H1 (cell line): ENCODE measurements at regions not wholly inside any gene's neighbourhood (a gene's known extent, or its start where the extent isn't known, plus 50 kb on each side); places are given as distances from the start of the nearest gene placed in this dataset.

Experiments
- BCL11A ChIP-seq, 2 experiments: IDR thresholded peaks; one replicate each; pipeline ENCODE4 v1.6.1; 2011; ENCODE audit warnings: low read depth in 2 of 2, low read length in 2 of 2, mild to moderate bottlenecking in 2 of 2
- BRCA1 ChIP-seq: IDR thresholded peaks from 2 replicates; pipeline ENCODE4 v1.6.1; 2012; ENCODE audit warnings: low read depth, low read length, improper control_type of control experiment
- CHD7 ChIP-seq: fragments of 300-600 bp; sonication (generic); IDR thresholded peaks from 2 replicates; pipeline ENCODE4 v1.7.1; 2012; ENCODE audit warnings: low read length, moderate library complexity, mild to moderate bottlenecking, inconsistent platforms; ENCODE audit not compliant: insufficient replicate concordance
- FOSL1 ChIP-seq: IDR thresholded peaks from 2 replicates; pipeline ENCODE4 v1.6.1; 2011; ENCODE audit warnings: mild to moderate bottlenecking, low read depth, low read length, moderate library complexity; ENCODE audit not compliant: insufficient read depth
- HDAC2 ChIP-seq, 2 experiments: fragments of 300-600 bp in 1 of 2; sonication (generic) in 1 of 2; IDR thresholded peaks; 2 replicates each; pipeline ENCODE4 v1.6.1; 2011 to 2012; ENCODE audit warnings: low read depth in 2 of 2, low read length in 2 of 2, mild to moderate bottlenecking in 2 of 2, moderate library complexity in 2 of 2, borderline replicate concordance in 1 of 2, inconsistent platforms in 1 of 2
- KDM4A ChIP-seq: IDR thresholded peaks from one replicate; pipeline ENCODE4 v1.7.1; 2012; ENCODE audit warnings: low read depth, mild to moderate bottlenecking, moderate library complexity, low read length, inconsistent platforms; ENCODE audit not compliant: severe bottlenecking
- POLR2A ChIP-seq, 2 experiments: IDR thresholded peaks; 1 replicate in 1 of 2; 2 replicates in 1 of 2; pipeline ENCODE4 v1.6.1; 2011; ENCODE audit warnings: low read depth in 2 of 2, low read length in 2 of 2, mild to moderate bottlenecking in 2 of 2; ENCODE audit errors: control extremely low read depth in 1 of 2
- SP1 ChIP-seq: IDR thresholded peaks from 2 replicates; pipeline ENCODE4 v1.6.1; 2011; ENCODE audit warnings: low read depth, low read length
- SP2 ChIP-seq: IDR thresholded peaks from 2 replicates; pipeline ENCODE4 v1.6.1; 2012; ENCODE audit warnings: mild to moderate bottlenecking, low read length, inconsistent platforms
- TBP ChIP-seq: IDR thresholded peaks from 2 replicates; pipeline ENCODE4 v1.6.1; 2011; ENCODE audit warnings: low read depth, low read length, improper control_type of control experiment

GRCh38 chr14:40464531-40464930 is 1032.3 kb upstream of the FBXO33 start (continued):
- TF ChIP-seq CHD7 (no peak), TBP (no peak), POLR2A (IDR thresholded peaks at IDR 0.05; ENCODE audit: control extremely low read depth in 1 of 2, low read depth in 2 of 2, low read length in 2 of 2) (no peak), HDAC2 (IDR thresholded peaks at IDR 0.05; ENCODE audit: borderline replicate concordance in 1 of 2, low read depth in 2 of 2, low read length in 2 of 2) (no peak), BCL11A (IDR thresholded peaks at IDR 0.05; ENCODE audit: low read depth in 2 of 2, low read length in 2 of 2) (no peak), SP1 (no peak), FOSL1 (no peak), KDM4A (no peak), SP2 (no peak), BRCA1 (no peak)
- TF ChIP-seq, all 59 proteins: peak for 0
